PC-9 (cell line): ENCODE measurements at regions not wholly inside any gene's neighbourhood (a gene's known extent, or its start where the extent isn't known, plus 50 kb on each side); places are given as distances from the start of the nearest gene placed in this dataset.

Experiments
- BruUV-seq: library from RNA; stranded (reverse); fragments of 400-500 nt; replicated peaks from 2 replicates; lab custom pipeline; 2021; lab: Mats Ljungman, UMichigan
- CTCF ChIA-PET: fragments of 300-600 bp; sonication (Branson Sonifier 250); formaldehyde crosslinking; loops from one replicate; lab custom pipeline; 2022; ENCODE audit warnings: antibody characterized with exemption; lab: Charles Lee
- POLR2A ChIA-PET: fragments of 300-600 bp; sonication (Branson Sonifier 250); formaldehyde crosslinking; loops from one replicate; lab custom pipeline; 2022; ENCODE audit warnings: antibody characterized with exemption; ENCODE audit not compliant: unreplicated experiment; lab: Charles Lee
- DNase-seq, 2 experiments: peaks; one replicate each; pipeline versions ENCODE4 v3.0.0 to v3.0.0-alpha.2; 2015 to 2022; ENCODE audit warnings: mixed read lengths in 1 of 2
- H2AFZ ChIP-seq: fragments of 200-600 bp; sonication (generic); 2 replicates; pipeline ENCODE4 v1.8.1; 2017; ENCODE audit warnings: antibody characterized with exemption
- H3F3A ChIP-seq: fragments of 200-600 bp; sonication (generic); 2 replicates; pipeline ENCODE4 v1.8.1; 2017; ENCODE audit warnings: antibody characterized with exemption, mild to moderate bottlenecking, low read depth; ENCODE audit not compliant: insufficient read depth
- H3K27ac ChIP-seq: fragments of 200-600 bp; sonication (generic); 2 replicates; pipeline ENCODE4 v1.6.1; 2016; ENCODE audit warnings: mixed run types
- H3K27me3 ChIP-seq: fragments of 200-600 bp; sonication (generic); 2 replicates; pipeline ENCODE4 v1.6.1; 2016; ENCODE audit warnings: low read depth, mixed run types; ENCODE audit not compliant: insufficient read depth
- H3K36me3 ChIP-seq: fragments of 200-600 bp; sonication (generic); 2 replicates; pipeline ENCODE4 v1.6.1; 2016; ENCODE audit warnings: low read depth, mixed run types
- H3K4me1 ChIP-seq: fragments of 200-600 bp; sonication (generic); replicated peaks from 2 replicates; pipeline ENCODE4 v1.6.1; 2016; ENCODE audit warnings: mixed run types; ENCODE audit not compliant: insufficient read depth
- H3K4me2 ChIP-seq: fragments of 200-600 bp; sonication (generic); 2 replicates; pipeline ENCODE4 v1.6.1; 2017; ENCODE audit warnings: mixed run types
- H3K4me3 ChIP-seq: fragments of 200-600 bp; sonication (generic); 2 replicates; pipeline ENCODE4 v1.6.1; 2016; ENCODE audit warnings: mixed run types
- H3K79me2 ChIP-seq: fragments of 200-600 bp; sonication (generic); 2 replicates; pipeline ENCODE4 v1.6.1; 2017; ENCODE audit warnings: low read depth, mixed run types
- H3K9me2 ChIP-seq: fragments of 200-600 bp; sonication (generic); 2 replicates; pipeline ENCODE4 v1.8.1; 2017; ENCODE audit warnings: mild to moderate bottlenecking; ENCODE audit not compliant: insufficient read depth
- H3K9me3 ChIP-seq: fragments of 200-600 bp; sonication (generic); 2 replicates; pipeline ENCODE4 v1.8.1; 2016; ENCODE audit warnings: low read depth; ENCODE audit not compliant: insufficient read depth
- H4K20me1 ChIP-seq: fragments of 200-600 bp; sonication (generic); 2 replicates; pipeline ENCODE4 v1.8.1; 2017; ENCODE audit not compliant: insufficient read depth
- CTCF ChIP-seq: fragments of 200-600 bp; sonication (generic); conservative IDR thresholded peaks from 2 replicates; pipeline ENCODE4 v1.6.1; 2017; ENCODE audit warnings: mixed run types, antibody characterized with exemption, mild to moderate bottlenecking, moderate library complexity
- EZH2 ChIP-seq: fragments of 200-600 bp; sonication (generic); IDR thresholded peaks from 2 replicates; pipeline ENCODE4 v1.8.0; 2017; ENCODE audit warnings: antibody characterized with exemption, low read depth
- intact Hi-C: fragments of 100-400 bp; cut with micrococcal nuclease; formaldehyde crosslinking; loops from one replicate; pipeline ENCODE4 v1.10.0; 2022; ENCODE audit not compliant: unreplicated experiment

- ChIA-PET POLR2A (interaction anchor here (0.6 kb wide), 1 partner anchor 41 kb away, joined by 10 read pairs; no protein-coding TSS in a partner anchor), CTCF (no interaction called here)
- Histone ChIP-seq H3K27ac (no peak overlapping the region), H3K9me2 (no peaks in the 10 kb centered on the region), H3K36me3 (no peaks in the 10 kb centered on the region), H3K79me2 (no peaks in the 10 kb centered on the region), H3K9me3 (0 out of 2 replicates have a peak, but pooled peaks cover 2% of the 10 kb centered on the region), H3K4me1 (peaks cover 48% of the 10 kb centered on the region), H3K27me3 (no peaks in the 10 kb centered on the region), H3F3A (peaks cover 16% of the 10 kb centered on the region), H3K4me2 (no peak overlapping the region), H2AFZ (no peak overlapping the region), H3K4me3 (no peak overlapping the region), H4K20me1 (no peaks in the 10 kb centered on the region)
- intact Hi-C loops, result loop anchor here (5.0 kb wide), 1 partner anchor 51 kb away; no protein-coding TSS in a partner anchor
- BruUV-seq, result no TSS peak
- DNase-seq, result no peak
- TF ChIP-seq EZH2, result no peak
- no peak for TF ChIP-seq CTCF
Measured at GRCh38 chr5:159775890-159776289, 140.4 kb upstream of the ADRA1B start.

GRCh38 chr5:159777049-159777660 lies 139.1 kb upstream of the ADRA1B start:
- Histone ChIP-seq H3K9me3 (0 out of 2 replicates have a peak, but pooled peaks cover 5% of the 10 kb centered on the region), H3K4me1 (peaks cover 48% of the 10 kb centered on the region), H3K9me2 (no peaks in the 10 kb centered on the region), H2AFZ (no peak overlapping the region), H3K4me2 (no peak overlapping the region), H3K79me2 (no peaks in the 10 kb centered on the region), H3K4me3 (no peak overlapping the region), H4K20me1 (no peaks in the 10 kb centered on the region), H3K36me3 (no peaks in the 10 kb centered on the region), H3K27ac (no peak overlapping the region), H3F3A (peaks cover 16% of the 10 kb centered on the region), H3K27me3 (no peaks in the 10 kb centered on the region)
- BruUV-seq, result no TSS peak
- no peak for DNase-seq
- ChIA-PET POLR2A (no interaction called here), CTCF (no interaction called here)
- TF ChIP-seq CTCF, result no peak
- TF ChIP-seq EZH2, result no peak
- intact Hi-C loops, result loop anchor here (5.0 kb wide), 1 partner anchor 50 kb away; no protein-coding TSS in a partner anchor

GRCh38 chr5:159779481-159779880 lies 136.8 kb upstream of the ADRA1B start:
- TF ChIP-seq EZH2 (no peak), CTCF (no peak)
- no peak overlapping the region for H3K4me3 ChIP-seq
- peak overlapping the region; percentile 51 for H3K27ac ChIP-seq
- H3K27me3 ChIP-seq, result no peaks in the 10 kb centered on the region
- intact Hi-C loops, result loop anchor here (5.0 kb wide), 1 partner anchor 48 kb away; no protein-coding TSS in a partner anchor
- POLR2A ChIA-PET, result interaction anchor here (0.8 kb wide), 1 partner anchor 91 kb away, joined by 7 read pairs; no protein-coding TSS in a partner anchor
- H3K9me2 ChIP-seq, result no peaks in the 10 kb centered on the region
- H3K9me3 ChIP-seq, result 0 out of 2 replicates have a peak, but pooled peaks cover 5% of the 10 kb centered on the region
- H3K4me2 ChIP-seq, result peak overlapping the region; percentile 31; the same call in 1 of the 2 replicates
- H3K4me1 ChIP-seq, result peaks cover 38% of the 10 kb centered on the region
- CTCF ChIA-PET, result interaction anchor here (0.6 to 1.0 kb wide), 2 partner anchors 137 to 183 kb away, joined by 3 to 4 read pairs; partner anchors contain the start of gene ADRA1B
- H3K79me2 ChIP-seq, result no peaks in the 10 kb centered on the region
- H3F3A ChIP-seq, result peaks cover 5% of the 10 kb centered on the region
- 0 out of 2 replicates have a peak overlapping the region, but pooled peaks have one; percentile 20 for H2AFZ ChIP-seq
- BruUV-seq, result no TSS peak
- no peak for DNase-seq
- no peaks in the 10 kb centered on the region for H3K36me3 ChIP-seq
- no peaks in the 10 kb centered on the region for H4K20me1 ChIP-seq
